H54 (cell line): ENCODE measurements at regions not wholly inside any gene's neighbourhood (a gene's known extent, or its start where the extent isn't known, plus 50 kb on each side); places are given as distances from the start of the nearest gene placed in this dataset.

Source experiments
- DNase-seq: peaks from one replicate; pipeline ENCODE4 v3.0.0; 2011; ENCODE audit warnings: low spot score, mixed read lengths; ENCODE audit not compliant: insufficient read length
- FAIRE-seq: peaks from 3 replicates; lab custom pipeline; 2011; peaks lifted over from hg19 to GRCh38; lab: Jason Lieb, UNC
- POLR2A ChIP-seq: IDR thresholded peaks from 2 replicates; pipeline ENCODE4 v1.6.1; 2011; ENCODE audit warnings: low read depth, mild to moderate bottlenecking, low read length

GRCh38 chr3:10574101-10574620, 68.8 kb upstream of the ATP2B2 start:
- no peak for TF ChIP-seq POLR2A
- FAIRE-seq (no peak), DNase-seq (no peak)

GRCh38 chr3:10575601-10576160, 70.3 kb upstream of the ATP2B2 start:
- no peak for TF ChIP-seq POLR2A
- FAIRE-seq: no peak
- no peak for DNase-seq

GRCh38 chr3:10577486-10577885, 72.1 kb upstream of the ATP2B2 start:
- FAIRE-seq (no peak), DNase-seq (no peak)
- no peak for TF ChIP-seq POLR2A

GRCh38 chr3:10580426-10580825, 75.0 kb upstream of the ATP2B2 start:
- FAIRE-seq (no peak), DNase-seq (no peak)
- TF ChIP-seq POLR2A: no peak

- FAIRE-seq (no peak), DNase-seq (no peak)
- no peak for TF ChIP-seq POLR2A
These were observed 75.9 kb upstream of the ATP2B2 start for GRCh38 chr3:10581251-10581650.

- TF ChIP-seq POLR2A: no peak
- no peak for FAIRE-seq
- DNase-seq: no peak
These were observed 76.3 kb upstream of the ATP2B2 start for GRCh38 chr3:10581716-10582115.

- no peak for TF ChIP-seq POLR2A
- DNase-seq (no peak), FAIRE-seq (no peak)
These were observed 77.3 kb upstream of the ATP2B2 start for GRCh38 chr3:10582733-10583132.

- TF ChIP-seq POLR2A: no peak
- FAIRE-seq: no peak
- DNase-seq: no peak
These were observed 78.7 kb upstream of the ATP2B2 start for GRCh38 chr3:10583798-10584708.

- no peak for DNase-seq
- TF ChIP-seq POLR2A: no peak
- FAIRE-seq: no peak
These were observed 80.6 kb upstream of the ATP2B2 start for GRCh38 chr3:10585945-10586344.

GRCh38 chr3:10594915-10595314, 89.5 kb upstream of the ATP2B2 start:
- FAIRE-seq (peak; percentile 52), DNase-seq (peak; percentile 75)
- no peak for TF ChIP-seq POLR2A

GRCh38 chr3:10596746-10597448, 91.5 kb upstream of the ATP2B2 start:
- no peak for TF ChIP-seq POLR2A
- FAIRE-seq: no peak

GRCh38 chr3:10597733-10598132, 92.3 kb upstream of the ATP2B2 start:
- no peak for FAIRE-seq
- TF ChIP-seq POLR2A: no peak
- DNase-seq: no peak

More at GRCh38 chr3:10596746-10597448, 91.5 kb upstream of the ATP2B2 start:
- DNase-seq: no peak

- no peak for TF ChIP-seq POLR2A
- no peak for DNase-seq
- FAIRE-seq: no peak
These were observed 93.6 kb upstream of the ATP2B2 start for GRCh38 chr3:10599017-10599416.

GRCh38 chr3:10599444-10599843, 94.1 kb upstream of the ATP2B2 start:
- FAIRE-seq (no peak), DNase-seq (no peak)
- no peak for TF ChIP-seq POLR2A
